DND-41 (cell line): ENCODE measurements at regions not wholly inside any gene's neighbourhood (a gene's known extent, or its start where the extent isn't known, plus 50 kb on each side); places are given as distances from the start of the nearest gene placed in this dataset.

ENCODE experiments used
- ATAC-seq: fragments of 200-7000 bp; cut with Tn5 transposase; 3 replicates; pipeline ENCODE4 v1.9.1; 2021; ENCODE audit warnings: low read depth; ENCODE audit not compliant: insufficient read depth
- DNase-seq: peaks from one replicate; pipeline ENCODE4 v3.0.0-alpha.2; 2020
- H2AFZ ChIP-seq: 2 replicates; pipeline ENCODE4 v1.6.0; 2012; ENCODE audit warnings: low read depth, low read length
- H3K27ac ChIP-seq: 2 replicates; pipeline ENCODE4 v1.5.1; 2012; ENCODE audit warnings: low read length, inconsistent platforms
- H3K27me3 ChIP-seq: fragments of 200-600 bp; sonication (generic); 2 replicates; pipeline ENCODE4 v1.6.0; 2012; ENCODE audit warnings: low read length, mild to moderate bottlenecking, inconsistent platforms; ENCODE audit not compliant: insufficient read depth, poor library complexity
- H3K36me3 ChIP-seq: 2 replicates; pipeline ENCODE4 v1.5.1; 2012; ENCODE audit warnings: low read length, inconsistent platforms; ENCODE audit not compliant: insufficient read depth
- H3K4me1 ChIP-seq: 2 replicates; pipeline ENCODE4 v1.5.1; 2012; ENCODE audit warnings: mild to moderate bottlenecking, low read length; ENCODE audit not compliant: insufficient read depth
- H3K4me2 ChIP-seq: 2 replicates; pipeline ENCODE4 v1.6.0; 2012; ENCODE audit warnings: mild to moderate bottlenecking, moderate library complexity, low read length, inconsistent platforms; ENCODE audit not compliant: insufficient read depth
- H3K4me3 ChIP-seq, 2 experiments: fragments of 200-600 bp in 1 of 2; shearing (Covaris generic) in 1 of 2; 2 replicates each; pipeline ENCODE4 v1.5.1; 2012 to 2016; ENCODE audit warnings: inconsistent platforms in 2 of 2, low read length in 2 of 2, mild to moderate bottlenecking in 2 of 2, low read depth in 1 of 2, moderate library complexity in 1 of 2
- H3K79me2 ChIP-seq: 2 replicates; pipeline ENCODE4 v1.6.0; 2012; ENCODE audit warnings: low read length, inconsistent platforms; ENCODE audit not compliant: insufficient read depth
- H3K9ac ChIP-seq: 2 replicates; pipeline ENCODE4 v1.6.0; 2012; ENCODE audit warnings: low read depth, mild to moderate bottlenecking, inconsistent platforms, low read length, moderate library complexity
- H3K9me3 ChIP-seq: 2 replicates; pipeline ENCODE4 v1.5.1; 2012; ENCODE audit warnings: low read length, moderate library complexity, mild to moderate bottlenecking, inconsistent platforms; ENCODE audit not compliant: insufficient read depth, severe bottlenecking
- H4K20me1 ChIP-seq: 2 replicates; pipeline ENCODE4 v1.6.0; 2012; ENCODE audit warnings: low read length; ENCODE audit not compliant: insufficient read depth
- CTCF ChIP-seq: IDR thresholded peaks from 2 replicates; pipeline ENCODE4 v1.5.1; 2012; ENCODE audit warnings: borderline replicate concordance, low read length, moderate library complexity, mild to moderate bottlenecking; ENCODE audit not compliant: poor library complexity, severe bottlenecking; ENCODE audit errors: extremely low read depth
- EZH2 ChIP-seq: IDR thresholded peaks from 3 replicates; pipeline ENCODE4 v1.6.1; 2012; ENCODE audit warnings: borderline replicate concordance, low read depth, mild to moderate bottlenecking, moderate library complexity, low read length, inconsistent platforms; ENCODE audit not compliant: severe bottlenecking

GRCh38 chr2:221104361-221104811, 467.7 kb downstream of the EPHA4 start:
- no peaks in the 10 kb centered on the region for H3K4me1 ChIP-seq
- no peak overlapping the region for H3K9ac ChIP-seq
- no peak overlapping the region for H2AFZ ChIP-seq
- DNase-seq, result no peak
- no peak overlapping the region for H3K4me3 ChIP-seq
- H3K9me3 ChIP-seq, result no peaks in the 10 kb centered on the region
- no peak overlapping the region for H3K4me2 ChIP-seq
- no peaks in the 10 kb centered on the region for H3K79me2 ChIP-seq
- no peak overlapping the region for H3K27ac ChIP-seq
- no peaks in the 10 kb centered on the region for H4K20me1 ChIP-seq
- no peaks in the 10 kb centered on the region for H3K36me3 ChIP-seq
- H3K27me3 ChIP-seq, result no peaks in the 10 kb centered on the region
- TF ChIP-seq EZH2 (no peak), CTCF (no peak)
- no peak for ATAC-seq

- Histone ChIP-seq H3K27ac (no peak overlapping the region), H3K4me2 (no peak overlapping the region), H3K4me1 (no peaks in the 10 kb centered on the region), H3K79me2 (no peaks in the 10 kb centered on the region), H3K36me3 (no peaks in the 10 kb centered on the region), H3K4me3 (no peak overlapping the region), H3K9me3 (no peaks in the 10 kb centered on the region), H3K27me3 (no peaks in the 10 kb centered on the region), H4K20me1 (no peaks in the 10 kb centered on the region), H2AFZ (no peak overlapping the region), H3K9ac (no peak overlapping the region)
- DNase-seq, result no peak
- ATAC-seq, result no peak
- TF ChIP-seq EZH2 (no peak), CTCF (no peak)
These were observed 465.9 kb downstream of the EPHA4 start for GRCh38 chr2:221106241-221106640.

- Histone ChIP-seq H3K27ac (no peak overlapping the region), H3K9me3 (no peaks in the 10 kb centered on the region), H3K36me3 (no peaks in the 10 kb centered on the region), H4K20me1 (no peaks in the 10 kb centered on the region), H3K4me3 (no peak overlapping the region), H3K79me2 (no peaks in the 10 kb centered on the region), H3K27me3 (no peaks in the 10 kb centered on the region), H3K4me2 (no peak overlapping the region), H3K4me1 (no peaks in the 10 kb centered on the region), H3K9ac (no peak overlapping the region), H2AFZ (no peak overlapping the region)
- TF ChIP-seq CTCF (no peak), EZH2 (no peak)
- no peak for DNase-seq
- ATAC-seq, result no peak
These were observed 464.7 kb downstream of the EPHA4 start for GRCh38 chr2:221107424-221107823.

- H2AFZ ChIP-seq, result no peak overlapping the region
- H3K79me2 ChIP-seq, result no peaks in the 10 kb centered on the region
- H3K4me1 ChIP-seq, result no peaks in the 10 kb centered on the region
- TF ChIP-seq CTCF, result no peak
- no peak for TF ChIP-seq EZH2
- no peaks in the 10 kb centered on the region for H3K36me3 ChIP-seq
- no peaks in the 10 kb centered on the region for H3K27me3 ChIP-seq
- no peak overlapping the region for H3K9ac ChIP-seq
- no peak overlapping the region for H3K27ac ChIP-seq
- DNase-seq (no peak), ATAC-seq (no peak)
- no peaks in the 10 kb centered on the region for H3K9me3 ChIP-seq
- no peak overlapping the region for H3K4me2 ChIP-seq
- no peak overlapping the region for H3K4me3 ChIP-seq
- H4K20me1 ChIP-seq, result no peaks in the 10 kb centered on the region
These were observed 462.6 kb downstream of the EPHA4 start for GRCh38 chr2:221109552-221109951.
